GM12801 (cell line): ENCODE measurements at regions not wholly inside any gene's neighbourhood (a gene's known extent, or its start where the extent isn't known, plus 50 kb on each side); places are given as distances from the start of the nearest gene placed in this dataset.

Experiments
- TF ChIP-seq, protein P1 (sequence below): IDR thresholded peaks from one replicate; pipeline ENCODE4 v1.5.1; 2011; ENCODE audit warnings: control low read depth; ENCODE audit not compliant: insufficient read length; ENCODE audit errors: extremely low read depth

DNA sequence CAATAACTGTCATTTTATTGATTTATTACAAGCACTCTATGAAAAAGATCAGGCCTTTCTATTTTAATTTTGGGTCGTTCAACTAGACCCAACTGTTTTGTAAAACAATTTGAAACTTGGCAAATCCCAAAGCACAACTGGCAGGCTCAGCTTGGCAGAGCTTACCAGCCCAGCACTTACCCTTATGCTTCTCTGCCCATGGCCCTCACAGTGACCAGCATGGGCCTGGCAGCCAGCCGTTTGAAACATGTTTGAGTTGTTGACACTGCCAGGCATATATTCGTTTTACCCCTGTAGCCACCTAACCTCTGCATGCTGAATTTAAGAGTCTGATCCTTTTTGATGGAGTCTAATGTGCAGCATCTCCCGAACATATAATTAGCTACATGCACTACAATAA lies 796.7 kb upstream of the ADGRL2 start:
- TF ChIP-seq, protein P1, sequence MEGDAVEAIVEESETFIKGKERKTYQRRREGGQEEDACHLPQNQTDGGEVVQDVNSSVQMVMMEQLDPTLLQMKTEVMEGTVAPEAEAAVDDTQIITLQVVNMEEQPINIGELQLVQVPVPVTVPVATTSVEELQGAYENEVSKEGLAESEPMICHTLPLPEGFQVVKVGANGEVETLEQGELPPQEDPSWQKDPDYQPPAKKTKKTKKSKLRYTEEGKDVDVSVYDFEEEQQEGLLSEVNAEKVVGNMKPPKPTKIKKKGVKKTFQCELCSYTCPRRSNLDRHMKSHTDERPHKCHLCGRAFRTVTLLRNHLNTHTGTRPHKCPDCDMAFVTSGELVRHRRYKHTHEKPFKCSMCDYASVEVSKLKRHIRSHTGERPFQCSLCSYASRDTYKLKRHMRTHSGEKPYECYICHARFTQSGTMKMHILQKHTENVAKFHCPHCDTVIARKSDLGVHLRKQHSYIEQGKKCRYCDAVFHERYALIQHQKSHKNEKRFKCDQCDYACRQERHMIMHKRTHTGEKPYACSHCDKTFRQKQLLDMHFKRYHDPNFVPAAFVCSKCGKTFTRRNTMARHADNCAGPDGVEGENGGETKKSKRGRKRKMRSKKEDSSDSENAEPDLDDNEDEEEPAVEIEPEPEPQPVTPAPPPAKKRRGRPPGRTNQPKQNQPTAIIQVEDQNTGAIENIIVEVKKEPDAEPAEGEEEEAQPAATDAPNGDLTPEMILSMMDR = no peak

DNA sequence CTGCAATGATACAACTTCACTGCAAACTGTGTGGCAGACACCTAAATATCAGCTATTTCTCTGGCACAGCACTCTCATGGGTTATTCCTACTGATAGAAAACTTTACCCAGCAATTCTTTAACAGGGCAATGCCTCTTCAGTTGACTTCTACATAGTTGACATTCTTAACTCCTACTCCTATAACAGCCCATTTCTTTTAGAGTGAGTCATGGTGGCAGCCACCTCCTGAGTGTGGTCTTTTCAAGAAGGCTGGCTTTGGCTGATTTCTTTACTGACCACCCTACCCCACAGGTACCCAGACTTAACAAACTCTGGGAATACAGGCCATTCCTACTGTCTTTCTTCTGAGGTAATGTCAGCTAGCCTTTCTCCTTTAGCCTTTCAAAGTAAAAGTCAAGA lies 805.8 kb upstream of the ADGRL2 start:
- TF ChIP-seq, protein P1 = no peak

DNA sequence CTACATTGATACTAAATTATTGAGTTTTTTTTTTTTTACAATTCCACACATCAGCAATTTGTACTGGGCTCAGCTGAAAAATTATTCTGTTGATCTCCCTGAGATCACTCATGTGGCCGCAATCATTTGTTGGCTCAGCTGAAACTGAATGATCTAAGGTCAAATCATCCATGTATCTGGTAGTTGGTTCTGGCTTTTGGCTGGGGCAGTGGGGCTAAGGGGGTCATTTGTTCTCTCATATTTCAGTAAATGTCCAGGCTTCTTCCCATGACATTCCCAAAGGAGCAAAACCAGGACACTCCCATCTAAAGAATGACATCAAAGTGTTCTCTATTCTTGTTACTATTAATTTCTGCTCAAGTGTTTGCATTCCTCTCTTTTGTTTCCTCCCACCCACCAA lies 806.7 kb upstream of the ADGRL2 start:
- TF ChIP-seq, protein P1 = no peak

DNA sequence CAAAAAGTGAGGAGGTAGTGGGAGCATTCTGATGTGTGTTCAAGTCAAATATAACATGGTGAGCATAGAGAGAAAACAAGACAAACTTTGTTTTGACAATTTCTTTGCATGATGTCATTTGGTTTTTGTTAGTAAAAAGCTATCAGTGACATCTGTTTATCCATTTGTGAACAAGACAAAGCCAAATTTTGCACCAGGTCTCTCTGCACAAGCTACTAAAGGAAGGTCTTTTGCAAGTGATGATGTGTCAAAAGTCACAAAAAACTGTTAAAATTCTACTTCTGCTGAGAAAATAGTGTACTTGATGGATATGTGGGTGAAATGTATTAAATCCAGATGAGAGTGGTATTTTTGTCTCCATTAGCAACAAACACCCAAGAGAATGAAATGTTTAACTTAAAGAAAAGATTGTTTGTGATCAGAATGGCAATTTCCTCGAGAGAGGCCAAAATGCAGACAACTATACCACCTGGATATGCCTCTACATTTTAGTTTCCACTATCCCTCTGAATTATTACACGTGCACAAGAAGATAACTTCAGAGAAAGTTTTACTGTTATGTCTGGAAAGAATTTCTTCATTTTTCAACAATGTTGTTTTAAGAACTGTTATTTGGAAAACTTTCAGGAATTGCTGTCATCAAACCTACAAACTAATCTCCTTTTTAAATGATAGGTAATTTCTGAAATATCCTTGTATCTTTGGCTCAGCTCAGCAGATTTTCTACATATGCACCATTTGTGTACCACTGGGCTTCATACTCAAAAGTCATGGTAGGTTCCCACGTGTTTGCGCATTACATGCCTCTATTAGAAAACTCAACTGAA lies 807.4 kb upstream of the ADGRL2 start:
- TF ChIP-seq, protein P1 = no peak

DNA sequence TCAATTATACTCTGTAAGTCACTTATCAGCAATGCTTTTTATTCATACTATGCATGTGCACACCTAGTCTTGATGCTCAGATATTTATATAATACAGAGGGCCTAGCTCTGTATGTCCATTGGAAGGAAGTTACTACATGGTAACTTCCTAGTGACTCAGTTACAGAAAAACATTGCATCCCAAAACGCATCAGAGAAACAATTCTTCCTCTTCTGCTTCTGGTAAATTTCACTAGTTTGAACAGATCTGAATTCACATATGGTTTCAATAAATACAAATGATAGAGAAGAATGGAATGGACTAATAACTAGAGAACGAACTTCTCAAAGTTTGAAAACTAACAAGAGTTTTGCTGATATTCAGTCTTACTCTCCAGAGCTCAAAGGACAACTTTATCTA lies 811.3 kb upstream of the ADGRL2 start:
- TF ChIP-seq, protein P1 = no peak

DNA sequence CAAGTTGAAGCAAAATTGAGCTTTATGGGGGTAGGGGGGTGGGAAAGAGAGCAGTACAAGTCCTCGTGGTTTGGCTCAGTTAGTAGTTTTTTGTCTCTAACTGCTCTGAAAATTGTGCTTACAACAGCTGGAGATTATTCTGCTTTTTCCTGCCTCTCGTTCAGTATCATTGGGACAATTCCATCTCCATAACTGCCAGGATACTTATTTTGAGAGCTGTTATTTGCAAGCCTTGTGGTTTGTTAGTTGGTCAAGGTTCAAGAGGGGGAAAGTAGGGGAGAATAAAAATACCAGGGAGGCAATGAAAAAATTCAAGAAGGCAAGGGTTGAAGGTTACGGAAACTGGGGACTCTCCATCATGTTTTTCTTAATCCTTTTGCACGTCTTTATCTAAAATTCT lies 811.8 kb upstream of the ADGRL2 start:
- TF ChIP-seq, protein P1 = no peak

DNA sequence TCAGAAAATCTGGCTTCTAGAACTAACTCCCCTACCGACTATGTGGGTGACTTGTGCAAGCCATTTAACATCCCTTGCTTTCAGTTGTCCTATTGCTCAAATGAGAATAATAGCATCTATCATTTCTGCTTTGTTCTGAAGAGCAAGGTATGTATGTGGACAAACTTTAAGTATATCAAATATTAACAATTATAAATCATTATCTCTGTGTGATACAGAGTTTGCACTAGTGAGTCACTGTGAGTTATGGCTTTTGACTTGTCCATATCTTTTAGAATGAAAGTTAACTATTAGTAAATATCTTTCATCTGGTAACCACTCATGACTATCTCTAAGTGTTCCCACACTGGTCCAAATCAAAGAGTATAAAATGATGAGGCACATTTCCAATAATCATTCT lies 812.9 kb upstream of the ADGRL2 start:
- TF ChIP-seq, protein P1 = no peak

DNA sequence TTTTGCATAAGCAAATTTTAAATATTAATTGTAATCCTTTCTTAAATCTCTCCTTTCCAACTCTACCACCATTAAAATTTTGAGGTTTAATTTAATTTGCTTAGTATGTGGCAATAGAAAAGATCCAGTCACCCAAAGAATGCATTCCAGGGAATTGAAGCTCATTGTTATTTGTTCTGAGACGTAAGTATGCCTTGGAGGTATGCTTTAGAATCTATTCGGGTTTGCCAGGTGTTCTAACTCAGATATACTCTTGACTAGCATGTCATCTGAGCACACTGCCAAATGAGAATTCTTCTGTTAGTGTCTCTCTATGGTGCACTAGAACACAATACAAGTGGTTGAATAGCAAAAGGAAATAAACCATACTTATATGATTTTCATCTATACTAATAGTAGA lies 813.6 kb upstream of the ADGRL2 start:
- TF ChIP-seq, protein P1 = no peak
